ENCODE measurements at regions not wholly inside any gene's neighbourhood (a gene's known extent, or its start where the extent isn't known, plus 50 kb on each side); places are given as distances from the start of the nearest gene placed in this dataset.

DNA sequence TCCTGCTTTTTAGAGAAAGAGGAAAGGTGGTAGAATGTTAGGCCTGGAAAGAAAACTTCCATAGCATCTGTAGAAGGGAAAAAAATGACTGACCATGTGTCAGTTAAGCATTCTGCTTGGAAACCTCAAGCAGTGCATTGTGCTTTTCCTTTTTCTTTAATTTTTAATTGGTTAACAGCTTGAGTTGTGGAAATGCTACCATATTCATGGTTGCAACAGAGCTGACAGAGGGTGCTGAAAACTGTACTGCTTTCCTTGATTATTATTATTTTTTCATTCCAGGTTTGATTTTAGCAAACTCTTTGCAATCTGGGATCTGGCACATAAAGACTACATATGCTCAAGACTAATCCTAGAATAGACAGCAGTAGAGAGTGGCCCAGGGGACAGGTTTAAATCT is 404.5 kb downstream of the EPHA4 start:
- Histone ChIP-seq H3K27me3 (ENCODE audit: insufficient read depth, low read length) (no peaks in the 10 kb centered on the region), H3K4me3 (ENCODE audit: low read depth, low read length) (no peak overlapping the region), H2AFZ (ENCODE audit: low read length, unreplicated experiment) (no peak overlapping the region), H3K27ac (ENCODE audit: low read depth, low read length) (no peak overlapping the region), H3K79me2 (ENCODE audit: control insufficient read depth, insufficient read depth, low read length, unreplicated experiment) (no peaks in the 10 kb centered on the region), H3K36me3 (ENCODE audit: insufficient read depth, low read length) (no peaks in the 10 kb centered on the region), H3K4me1 (ENCODE audit: control insufficient read depth, insufficient read depth, low read length, unreplicated experiment) (no peaks in the 10 kb centered on the region)

DNA sequence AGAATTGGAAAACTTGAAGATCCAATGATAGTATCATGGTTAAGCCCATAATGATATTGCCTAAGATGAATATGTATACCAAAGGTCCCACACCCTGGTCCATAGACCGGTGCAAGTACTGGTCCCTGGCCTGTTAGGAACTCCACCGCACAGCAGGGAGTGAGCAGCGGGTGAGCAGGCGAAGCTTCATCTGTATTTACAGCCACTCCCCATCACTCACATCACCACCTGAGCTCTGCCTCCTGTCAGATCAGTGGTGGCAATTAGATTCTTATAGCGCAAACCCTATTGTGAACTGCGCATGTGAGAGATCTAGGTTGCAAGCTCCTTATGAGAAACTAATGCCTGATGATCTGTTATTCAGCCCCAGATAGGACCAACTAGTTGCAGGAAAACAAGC is 402.4 kb downstream of the EPHA4 start:
- H3K36me3 ChIP-seq (ENCODE audit: insufficient read depth, low read length), result no peaks in the 10 kb centered on the region
- no peaks in the 10 kb centered on the region for H3K27me3 ChIP-seq (ENCODE audit: insufficient read depth, low read length)
- H3K79me2 ChIP-seq (ENCODE audit: control insufficient read depth, insufficient read depth, low read length, unreplicated experiment), result no peaks in the 10 kb centered on the region
- H3K4me1 ChIP-seq (ENCODE audit: control insufficient read depth, insufficient read depth, low read length, unreplicated experiment), result no peaks in the 10 kb centered on the region
- no peak overlapping the region for H3K27ac ChIP-seq (ENCODE audit: low read depth, low read length)
- no peak overlapping the region for H2AFZ ChIP-seq (ENCODE audit: low read length, unreplicated experiment)
- H3K4me3 ChIP-seq (ENCODE audit: low read depth, low read length), result no peak overlapping the region

DNA sequence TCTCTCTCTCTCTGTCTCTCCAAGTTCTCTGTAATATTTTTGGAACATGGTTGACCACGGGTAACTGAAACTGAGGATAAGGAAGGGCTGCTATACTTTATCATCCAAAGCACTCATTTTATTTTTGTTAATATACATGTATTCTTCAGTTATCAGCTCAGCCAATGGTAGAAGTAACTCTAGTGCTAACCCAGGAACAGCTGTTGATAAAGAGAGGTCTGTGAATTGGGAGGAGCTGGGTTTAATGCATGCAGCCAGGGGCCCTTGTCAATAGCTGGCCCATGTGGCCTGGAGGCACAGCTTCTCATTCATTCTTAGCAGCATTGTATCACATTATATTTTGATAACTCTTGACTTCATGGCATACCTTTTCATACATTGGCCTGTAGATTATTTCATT is 401.6 kb downstream of the EPHA4 start:
- H3K27ac ChIP-seq (ENCODE audit: low read depth, low read length), result no peak overlapping the region
- H3K4me3 ChIP-seq (ENCODE audit: low read depth, low read length), result no peak overlapping the region
- H2AFZ ChIP-seq (ENCODE audit: low read length, unreplicated experiment), result no peak overlapping the region
- H3K27me3 ChIP-seq (ENCODE audit: insufficient read depth, low read length), result no peaks in the 10 kb centered on the region
- no peaks in the 10 kb centered on the region for H3K36me3 ChIP-seq (ENCODE audit: insufficient read depth, low read length)
- H3K4me1 ChIP-seq (ENCODE audit: control insufficient read depth, insufficient read depth, low read length, unreplicated experiment), result no peaks in the 10 kb centered on the region
- no peaks in the 10 kb centered on the region for H3K79me2 ChIP-seq (ENCODE audit: control insufficient read depth, insufficient read depth, low read length, unreplicated experiment)

DNA sequence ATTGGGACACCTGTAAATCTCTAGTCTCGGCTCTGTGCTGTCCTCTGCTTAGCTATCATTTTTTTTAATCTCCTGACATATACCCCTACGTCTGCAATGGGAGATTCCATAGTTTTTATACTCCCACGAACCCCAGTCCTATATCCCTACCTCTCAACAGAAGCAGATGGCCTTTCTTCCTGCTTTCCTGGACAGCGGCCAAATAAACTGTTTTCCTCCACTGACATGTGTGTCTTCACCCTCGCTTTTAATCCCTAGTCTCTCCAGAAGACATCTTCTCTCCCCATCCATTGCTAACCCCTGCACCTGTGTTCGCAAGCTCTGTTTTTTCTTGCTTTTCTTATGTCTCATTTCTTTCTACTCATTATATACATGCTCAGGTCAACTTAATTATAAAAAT is 395.4 kb downstream of the EPHA4 start:
- Histone ChIP-seq H3K27ac (ENCODE audit: low read depth, low read length) (no peak overlapping the region), H3K4me1 (ENCODE audit: control insufficient read depth, insufficient read depth, low read length, unreplicated experiment) (no peaks in the 10 kb centered on the region), H3K36me3 (ENCODE audit: insufficient read depth, low read length) (no peaks in the 10 kb centered on the region)

DNA sequence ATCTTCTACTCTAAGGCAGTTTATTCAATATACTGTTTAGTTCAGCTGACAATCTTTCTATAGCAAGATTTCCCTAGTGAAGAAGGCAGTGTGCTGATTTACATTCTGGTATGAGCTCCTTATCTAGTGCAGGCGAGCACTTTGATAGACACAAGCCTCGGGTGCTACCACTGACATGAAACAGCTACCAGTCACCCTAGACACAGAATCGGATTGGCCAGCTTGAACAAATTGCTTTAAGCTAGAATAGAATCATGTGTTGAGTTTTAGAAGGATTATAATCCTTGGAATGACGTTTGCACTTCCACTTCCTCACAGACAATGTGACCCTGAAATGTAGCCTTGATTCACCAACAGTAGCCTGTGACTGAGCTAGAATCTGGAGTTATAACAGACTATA is 394.0 kb downstream of the EPHA4 start:
- H2AFZ ChIP-seq (ENCODE audit: low read length, unreplicated experiment), result no peak overlapping the region
- no peaks in the 10 kb centered on the region for H3K36me3 ChIP-seq (ENCODE audit: insufficient read depth, low read length)
- no peak overlapping the region for H3K4me3 ChIP-seq (ENCODE audit: low read depth, low read length)
- no peaks in the 10 kb centered on the region for H3K4me1 ChIP-seq (ENCODE audit: control insufficient read depth, insufficient read depth, low read length, unreplicated experiment)
- H3K27ac ChIP-seq (ENCODE audit: low read depth, low read length), result no peak overlapping the region
- no peaks in the 10 kb centered on the region for H3K27me3 ChIP-seq (ENCODE audit: insufficient read depth, low read length)
- H3K79me2 ChIP-seq (ENCODE audit: control insufficient read depth, insufficient read depth, low read length, unreplicated experiment), result no peaks in the 10 kb centered on the region

More for the DNA sequence above, 395.4 kb downstream of the EPHA4 start:
- no peak overlapping the region for H2AFZ ChIP-seq (ENCODE audit: low read length, unreplicated experiment)
- H3K4me3 ChIP-seq (ENCODE audit: low read depth, low read length), result no peak overlapping the region
- no peaks in the 10 kb centered on the region for H3K79me2 ChIP-seq (ENCODE audit: control insufficient read depth, insufficient read depth, low read length, unreplicated experiment)
- H3K27me3 ChIP-seq (ENCODE audit: insufficient read depth, low read length), result no peaks in the 10 kb centered on the region

DNA sequence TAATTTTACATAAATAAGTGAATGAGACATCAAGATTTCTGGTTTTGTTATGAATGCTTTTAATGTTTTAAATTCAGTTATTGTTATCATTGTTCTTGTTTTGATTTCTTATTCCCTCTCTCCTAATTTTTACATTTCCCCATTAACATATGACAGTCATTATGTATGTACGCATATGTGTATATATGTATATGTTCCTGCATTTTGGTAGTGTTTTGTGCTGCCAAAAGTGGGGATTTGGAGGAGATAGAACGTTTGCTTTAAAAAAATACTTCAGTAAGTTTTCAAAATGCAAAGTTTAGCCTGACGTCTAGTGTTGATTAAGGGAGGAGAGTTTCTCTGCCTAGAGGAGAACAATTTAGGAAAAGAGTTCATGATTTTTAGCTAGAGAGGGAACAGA is 385.2 kb downstream of the EPHA4 start:
- no peak overlapping the region for H3K4me3 ChIP-seq (ENCODE audit: low read depth, low read length)
- H3K4me1 ChIP-seq (ENCODE audit: control insufficient read depth, insufficient read depth, low read length, unreplicated experiment), result no peaks in the 10 kb centered on the region
- no peak overlapping the region for H3K27ac ChIP-seq (ENCODE audit: low read depth, low read length)
- no peaks in the 10 kb centered on the region for H3K79me2 ChIP-seq (ENCODE audit: control insufficient read depth, insufficient read depth, low read length, unreplicated experiment)
- H3K36me3 ChIP-seq (ENCODE audit: insufficient read depth, low read length), result no peaks in the 10 kb centered on the region
- no peaks in the 10 kb centered on the region for H3K27me3 ChIP-seq (ENCODE audit: insufficient read depth, low read length)
- no peak overlapping the region for H2AFZ ChIP-seq (ENCODE audit: low read length, unreplicated experiment)

DNA sequence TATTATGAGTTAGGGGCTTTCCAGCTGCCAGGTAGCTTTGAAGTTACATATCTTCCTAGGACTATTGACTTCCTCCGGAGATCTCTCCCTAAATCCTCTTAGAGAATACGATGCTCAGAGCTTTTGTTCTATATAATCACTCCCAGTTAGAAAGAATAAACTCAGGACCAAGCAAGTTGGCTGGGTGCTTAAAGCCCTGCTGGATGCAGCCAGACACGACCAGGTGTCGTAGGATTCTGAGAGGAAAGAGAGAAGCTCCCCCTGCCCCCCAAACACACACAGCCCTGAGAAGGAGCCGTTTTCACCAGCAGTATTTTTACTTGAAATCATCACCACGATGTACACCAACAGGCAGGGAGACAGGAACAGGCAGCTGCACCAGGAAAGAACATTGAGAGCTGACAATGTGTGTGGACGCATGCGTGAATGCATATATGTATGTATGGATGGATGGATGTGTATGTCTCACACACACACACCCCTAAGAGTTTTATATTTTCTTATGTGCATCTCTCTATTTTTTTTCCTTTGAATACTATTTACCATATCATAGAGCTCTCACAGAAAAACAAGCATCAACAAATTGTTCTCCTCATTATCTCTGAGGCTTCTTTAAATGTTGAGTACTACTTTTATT is 382.6 kb downstream of the EPHA4 start:
- no peak overlapping the region for H3K27ac ChIP-seq (ENCODE audit: low read depth, low read length)
- no peak overlapping the region for H3K4me3 ChIP-seq (ENCODE audit: low read depth, low read length)
- H3K36me3 ChIP-seq (ENCODE audit: insufficient read depth, low read length), result no peaks in the 10 kb centered on the region
- no peaks in the 10 kb centered on the region for H3K79me2 ChIP-seq (ENCODE audit: control insufficient read depth, insufficient read depth, low read length, unreplicated experiment)
- H3K4me1 ChIP-seq (ENCODE audit: control insufficient read depth, insufficient read depth, low read length, unreplicated experiment), result no peaks in the 10 kb centered on the region
- H2AFZ ChIP-seq (ENCODE audit: low read length, unreplicated experiment), result no peak overlapping the region
- H3K27me3 ChIP-seq (ENCODE audit: insufficient read depth, low read length), result no peaks in the 10 kb centered on the region

DNA sequence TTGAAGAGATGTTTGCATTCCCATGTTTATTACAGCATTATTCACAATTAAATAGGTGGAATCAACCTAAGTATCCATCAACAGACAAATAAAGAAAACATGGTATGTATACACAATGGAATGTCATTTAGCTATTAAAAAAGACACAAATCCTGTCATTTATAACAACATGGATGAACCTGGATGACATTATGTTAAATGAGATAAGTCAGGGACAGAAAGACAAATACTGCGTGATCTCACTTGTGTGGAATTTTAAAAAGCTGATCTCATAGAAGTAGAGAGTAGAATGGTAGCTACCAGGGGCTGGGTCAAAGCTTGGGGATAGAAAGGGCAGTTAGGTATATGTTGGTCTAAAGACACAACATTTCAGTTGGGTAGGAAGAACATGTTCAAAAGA is 376.3 kb downstream of the EPHA4 start:
- Histone ChIP-seq H3K4me1 (ENCODE audit: control insufficient read depth, insufficient read depth, low read length, unreplicated experiment) (no peaks in the 10 kb centered on the region), H3K27me3 (ENCODE audit: insufficient read depth, low read length) (no peaks in the 10 kb centered on the region), H3K4me3 (ENCODE audit: low read depth, low read length) (no peak overlapping the region), H2AFZ (ENCODE audit: low read length, unreplicated experiment) (no peak overlapping the region), H3K36me3 (ENCODE audit: insufficient read depth, low read length) (no peaks in the 10 kb centered on the region), H3K79me2 (ENCODE audit: control insufficient read depth, insufficient read depth, low read length, unreplicated experiment) (no peaks in the 10 kb centered on the region), H3K27ac (ENCODE audit: low read depth, low read length) (no peak overlapping the region)

DNA sequence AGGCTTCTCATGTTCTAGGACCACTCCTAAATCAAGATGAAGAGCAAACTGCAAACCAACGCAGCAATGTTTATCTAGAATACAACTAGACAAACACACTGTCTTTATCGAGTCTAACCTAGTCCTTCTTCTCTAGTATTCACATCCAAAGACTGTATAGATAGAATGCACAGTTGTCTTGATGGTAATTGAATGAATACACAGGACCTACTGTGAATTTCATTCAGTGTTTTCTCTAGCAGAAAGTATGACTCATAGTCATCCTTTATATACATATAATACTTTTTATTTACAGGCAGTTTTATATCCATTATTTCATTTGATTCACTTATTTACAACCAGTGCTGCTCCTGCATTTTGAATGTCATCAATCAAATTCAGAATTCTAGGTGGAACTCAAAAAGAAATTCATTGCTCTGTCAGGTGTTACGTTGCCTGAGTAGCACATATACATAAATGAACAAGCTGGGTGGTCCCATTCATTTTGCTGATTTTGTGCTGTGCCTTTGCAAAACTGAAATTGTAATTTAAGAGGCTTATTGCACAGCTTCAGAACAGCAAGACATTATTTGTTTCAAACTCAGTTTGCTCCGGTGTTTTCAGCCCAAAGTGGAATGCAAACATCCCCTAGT is 374.8 kb downstream of the EPHA4 start:
- no peaks in the 10 kb centered on the region for H3K4me1 ChIP-seq (ENCODE audit: control insufficient read depth, insufficient read depth, low read length, unreplicated experiment)

DNA sequence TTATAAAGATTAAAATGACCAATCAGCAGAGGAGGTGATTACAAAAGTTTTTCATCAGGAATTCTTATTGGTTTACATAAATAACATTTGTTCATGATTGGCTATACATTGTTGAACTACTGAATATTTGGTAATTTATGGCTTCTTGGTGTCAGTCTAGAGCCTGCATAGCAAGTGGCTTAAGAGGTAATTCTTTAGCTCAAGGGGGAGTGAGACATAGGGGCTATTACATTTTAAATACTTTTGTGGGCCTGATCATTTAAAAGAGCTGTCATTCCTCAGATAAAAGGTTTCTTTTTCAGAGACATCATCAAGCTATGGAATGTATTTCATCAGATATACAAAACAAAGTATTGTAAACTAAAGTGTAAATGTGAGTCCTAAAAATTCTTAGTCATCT is 373.8 kb downstream of the EPHA4 start:
- no peaks in the 10 kb centered on the region for H3K79me2 ChIP-seq (ENCODE audit: control insufficient read depth, insufficient read depth, low read length, unreplicated experiment)
- H2AFZ ChIP-seq (ENCODE audit: low read length, unreplicated experiment), result no peak overlapping the region
- no peaks in the 10 kb centered on the region for H3K36me3 ChIP-seq (ENCODE audit: insufficient read depth, low read length)
- H3K27me3 ChIP-seq (ENCODE audit: insufficient read depth, low read length), result no peaks in the 10 kb centered on the region
- no peak overlapping the region for H3K4me3 ChIP-seq (ENCODE audit: low read depth, low read length)
- H3K4me1 ChIP-seq (ENCODE audit: control insufficient read depth, insufficient read depth, low read length, unreplicated experiment), result no peaks in the 10 kb centered on the region
- no peak overlapping the region for H3K27ac ChIP-seq (ENCODE audit: low read depth, low read length)

More for the DNA sequence above, 374.8 kb downstream of the EPHA4 start:
- Histone ChIP-seq H2AFZ (ENCODE audit: low read length, unreplicated experiment) (no peak overlapping the region), H3K4me3 (ENCODE audit: low read depth, low read length) (no peak overlapping the region), H3K79me2 (ENCODE audit: control insufficient read depth, insufficient read depth, low read length, unreplicated experiment) (no peaks in the 10 kb centered on the region), H3K27me3 (ENCODE audit: insufficient read depth, low read length) (no peaks in the 10 kb centered on the region), H3K36me3 (ENCODE audit: insufficient read depth, low read length) (no peaks in the 10 kb centered on the region), H3K27ac (ENCODE audit: low read depth, low read length) (no peak overlapping the region)

DNA sequence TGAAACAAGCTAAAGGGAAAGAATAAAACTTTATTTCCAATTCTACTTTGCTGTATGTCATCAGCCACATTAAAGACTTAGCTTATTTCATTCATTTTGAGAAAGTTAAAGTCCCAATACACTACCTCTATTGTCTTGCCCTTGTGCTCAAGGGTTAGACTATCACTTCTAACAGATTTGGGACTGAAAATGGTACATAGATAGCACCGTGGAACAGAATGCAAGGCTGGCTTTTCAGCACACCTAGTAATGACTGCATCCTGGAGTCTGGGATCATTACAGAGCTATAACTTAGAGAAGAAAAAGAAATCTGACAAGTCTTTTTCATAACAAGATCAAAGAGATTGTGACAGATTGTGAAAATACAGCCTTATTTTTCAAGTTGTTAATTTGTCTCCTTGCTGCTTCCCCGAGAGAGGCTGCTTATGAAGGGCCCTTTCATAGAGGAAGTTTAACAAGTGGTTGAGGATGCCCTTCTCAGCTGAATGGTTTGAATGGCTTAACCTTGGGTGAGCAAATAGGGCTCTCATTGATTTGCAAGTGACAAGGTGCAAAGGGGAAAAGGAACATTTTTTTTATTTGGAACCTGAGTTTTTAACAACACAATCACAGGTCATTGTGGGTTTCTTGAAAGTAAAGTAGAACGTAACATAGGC is 371.8 kb downstream of the EPHA4 start:
- H3K27me3 ChIP-seq (ENCODE audit: insufficient read depth, low read length), result no peaks in the 10 kb centered on the region
- no peaks in the 10 kb centered on the region for H3K36me3 ChIP-seq (ENCODE audit: insufficient read depth, low read length)
- H2AFZ ChIP-seq (ENCODE audit: low read length, unreplicated experiment), result no peak overlapping the region
- H3K4me3 ChIP-seq (ENCODE audit: low read depth, low read length), result no peak overlapping the region
- no peaks in the 10 kb centered on the region for H3K79me2 ChIP-seq (ENCODE audit: control insufficient read depth, insufficient read depth, low read length, unreplicated experiment)
- no peaks in the 10 kb centered on the region for H3K4me1 ChIP-seq (ENCODE audit: control insufficient read depth, insufficient read depth, low read length, unreplicated experiment)
- no peak overlapping the region for H3K27ac ChIP-seq (ENCODE audit: low read depth, low read length)
